Caco-2 (cell line): ENCODE measurements at regions not wholly inside any gene's neighbourhood (a gene's known extent, or its start where the extent isn't known, plus 50 kb on each side); places are given as distances from the start of the nearest gene placed in this dataset.

Source experiments
- BruUV-seq: library from RNA; stranded (reverse); fragments of 400-500 nt; replicated peaks from 2 replicates; lab custom pipeline; 2021; lab: Mats Ljungman, UMichigan
- CTCF ChIA-PET: fragments of 300-600 bp; sonication (Branson Sonifier 250); formaldehyde crosslinking; loops from one replicate; lab custom pipeline; 2022; ENCODE audit warnings: antibody characterized with exemption; lab: Charles Lee
- POLR2A ChIA-PET: fragments of 300-600 bp; sonication (Branson Sonifier 250); formaldehyde crosslinking; loops from one replicate; lab custom pipeline; 2022; ENCODE audit warnings: antibody characterized with exemption; lab: Charles Lee
- DNase-seq, 2 experiments: peaks; one replicate each; pipeline versions ENCODE4 v3.0.0 to v3.0.0-alpha.2; 2020 to 2022
- H3K27me3 ChIP-seq: replicated peaks from 2 replicates; pipeline ENCODE4 v1.6.0; 2011; ENCODE audit warnings: low read length; ENCODE audit not compliant: control insufficient read depth, insufficient read depth
- H3K36me3 ChIP-seq: 2 replicates; pipeline ENCODE4 v1.5.1; 2011; ENCODE audit warnings: low read length; ENCODE audit not compliant: control insufficient read depth, insufficient read depth
- H3K4me1 ChIP-seq: fragments of 250-450 bp; sonication (Bioruptor Pico); 2 replicates; pipeline ENCODE4 v1.5.1; 2020; ENCODE audit warnings: mild to moderate bottlenecking
- H3K4me3 ChIP-seq: 2 replicates; pipeline ENCODE4 v1.5.1; 2011; ENCODE audit warnings: low read depth, mild to moderate bottlenecking, control low read depth, low read length
- H3K9me3 ChIP-seq: fragments of 250-450 bp; sonication (Bioruptor Pico); 2 replicates; pipeline ENCODE4 v1.5.1; 2020; ENCODE audit warnings: mild to moderate bottlenecking, moderate library complexity
- H3K27ac Mint-ChIP-seq: one replicate; pipeline ENCODE4 v1.8.0; 2022; ENCODE audit warnings: mixed read lengths; ENCODE audit not compliant: unreplicated experiment
- H3K27me3 Mint-ChIP-seq: one replicate; pipeline ENCODE4 v1.8.0; 2022; ENCODE audit warnings: mixed read lengths; ENCODE audit not compliant: insufficient read depth, unreplicated experiment
- H3K36me3 Mint-ChIP-seq: one replicate; pipeline ENCODE4 v1.8.0; 2022; ENCODE audit warnings: mild to moderate bottlenecking, mixed read lengths; ENCODE audit not compliant: insufficient read depth, unreplicated experiment
- H3K4me1 Mint-ChIP-seq: one replicate; pipeline ENCODE4 v1.8.0; 2022; ENCODE audit warnings: low read depth, mixed read lengths; ENCODE audit not compliant: unreplicated experiment
- H3K4me3 Mint-ChIP-seq: one replicate; pipeline ENCODE4 v1.8.0; 2022; ENCODE audit warnings: mild to moderate bottlenecking, moderate library complexity, mixed read lengths; ENCODE audit not compliant: unreplicated experiment
- H3K9me3 Mint-ChIP-seq: one replicate; pipeline ENCODE4 v1.8.0; 2022; ENCODE audit warnings: mixed read lengths; ENCODE audit not compliant: unreplicated experiment
- CTCF ChIP-seq, 2 experiments: fragments of 200-600 bp in 1 of 2; IDR thresholded peaks; 1 replicate in 1 of 2; 2 replicates in 1 of 2; pipeline versions ENCODE4 v1.5.1 to v1.8.0; 2011 to 2022; ENCODE audit warnings: antibody characterized with exemption in 1 of 2, control low read depth in 1 of 2, inconsistent platforms in 1 of 2, low read depth in 1 of 2, low read length in 1 of 2, mild to moderate bottlenecking in 1 of 2, moderate library complexity in 1 of 2; ENCODE audit not compliant: insufficient read depth in 1 of 2, severe bottlenecking in 1 of 2, unreplicated experiment in 1 of 2
- intact Hi-C: fragments of 100-400 bp; cut with micrococcal nuclease; formaldehyde crosslinking; loops from one replicate; pipeline ENCODE4 v1.10.0; 2022; ENCODE audit not compliant: unreplicated experiment

GRCh38 chr1:55632906-55633305 is 417.7 kb upstream of the USP24 start:
- Mint-ChIP-seq H3K4me3 (no peak overlapping the region), H3K36me3 (no peaks in the 10 kb centered on the region), H3K4me1 (no peaks in the 10 kb centered on the region), H3K27ac (no peak overlapping the region), H3K9me3 (peaks cover 12% of the 10 kb centered on the region), H3K27me3 (no peaks in the 10 kb centered on the region)
- Histone ChIP-seq H3K36me3 (no peaks in the 10 kb centered on the region), H3K9me3 (no peaks in the 10 kb centered on the region), H3K4me1 (no peaks in the 10 kb centered on the region), H3K27me3 (no peaks in the 10 kb centered on the region), H3K4me3 (no peak overlapping the region)
- POLR2A ChIA-PET, result no interaction called here
- CTCF ChIA-PET, result no interaction called here
- BruUV-seq, result no TSS peak
- intact Hi-C loops, result no loop called here
- no peak for TF ChIP-seq CTCF (IDR thresholded peaks at IDR 0.05; ENCODE audit: insufficient read depth in 1 of 2, low read depth in 1 of 2, low read length in 1 of 2, severe bottlenecking in 1 of 2, unreplicated experiment in 1 of 2)
- DNase-seq, result no peak

GRCh38 chr1:55632058-55632457 is 416.9 kb upstream of the USP24 start:
- POLR2A ChIA-PET, result no interaction called here
- H3K36me3 ChIP-seq, result no peaks in the 10 kb centered on the region
- H3K9me3 ChIP-seq, result no peaks in the 10 kb centered on the region
- DNase-seq, result no peak
- no peak overlapping the region for H3K27ac Mint-ChIP-seq
- no TSS peak for BruUV-seq
- CTCF ChIA-PET, result no interaction called here
- H3K4me3 Mint-ChIP-seq, result no peak overlapping the region
- no peak overlapping the region for H3K4me3 ChIP-seq
- peaks cover 12% of the 10 kb centered on the region for H3K9me3 Mint-ChIP-seq
- no peaks in the 10 kb centered on the region for H3K27me3 ChIP-seq
- no peak for TF ChIP-seq CTCF (IDR thresholded peaks at IDR 0.05; ENCODE audit: insufficient read depth in 1 of 2, low read depth in 1 of 2, low read length in 1 of 2, severe bottlenecking in 1 of 2, unreplicated experiment in 1 of 2)
- no peaks in the 10 kb centered on the region for H3K36me3 Mint-ChIP-seq
- H3K27me3 Mint-ChIP-seq, result no peaks in the 10 kb centered on the region
- no peaks in the 10 kb centered on the region for H3K4me1 Mint-ChIP-seq
- H3K4me1 ChIP-seq, result no peaks in the 10 kb centered on the region
- intact Hi-C loops, result no loop called here

- no peaks in the 10 kb centered on the region for H3K27me3 Mint-ChIP-seq
Observed at GRCh38 chr1:55631509-55631908, 416.3 kb upstream of the USP24 start.

More at GRCh38 chr1:55631509-55631908, 416.3 kb upstream of the USP24 start:
- Mint-ChIP-seq H3K4me1 (no peaks in the 10 kb centered on the region), H3K36me3 (no peaks in the 10 kb centered on the region), H3K4me3 (no peak overlapping the region), H3K9me3 (peaks cover 12% of the 10 kb centered on the region), H3K27ac (no peak overlapping the region)
- H3K4me1 ChIP-seq, result no peaks in the 10 kb centered on the region
- no peaks in the 10 kb centered on the region for H3K36me3 ChIP-seq
- no peak overlapping the region for H3K4me3 ChIP-seq
- POLR2A ChIA-PET, result no interaction called here
- intact Hi-C loops, result no loop called here
- BruUV-seq, result no TSS peak
- H3K27me3 ChIP-seq, result no peaks in the 10 kb centered on the region
- H3K9me3 ChIP-seq, result no peaks in the 10 kb centered on the region
- CTCF ChIA-PET, result no interaction called here
- TF ChIP-seq CTCF (IDR thresholded peaks at IDR 0.05; ENCODE audit: insufficient read depth in 1 of 2, low read depth in 1 of 2, low read length in 1 of 2, severe bottlenecking in 1 of 2, unreplicated experiment in 1 of 2), result no peak
- no peak for DNase-seq
